ENCODE measurements at regions not wholly inside any gene's neighbourhood (a gene's known extent, or its start where the extent isn't known, plus 50 kb on each side); places are given as distances from the start of the nearest gene placed in this dataset.

DNA sequence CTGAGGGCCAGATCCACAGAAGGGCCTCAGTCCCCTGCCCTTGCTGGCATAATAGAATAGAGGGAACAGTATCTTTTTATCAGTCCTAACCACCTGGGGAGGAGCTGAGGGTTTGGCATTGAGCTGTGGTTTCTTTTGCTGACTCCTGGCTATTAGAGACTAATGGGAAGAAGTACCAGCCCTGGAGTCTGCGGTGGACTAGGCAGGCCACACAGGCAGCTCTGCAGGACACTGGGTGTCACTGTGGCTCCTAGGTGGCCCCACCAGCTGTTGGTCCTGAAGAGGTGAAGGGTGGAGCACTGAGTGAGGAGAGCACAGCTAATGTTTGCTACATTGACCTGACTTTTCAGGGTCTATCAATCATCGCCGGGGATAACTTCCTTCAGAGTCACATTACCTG lies 52.8 kb upstream of the GPC4 start:
- ATAC-seq (ENCODE audit: low FRiP score) (no peak), DNase-seq (ENCODE audit: low spot score) (no peak)
- TF ChIP-seq, protein P1, sequence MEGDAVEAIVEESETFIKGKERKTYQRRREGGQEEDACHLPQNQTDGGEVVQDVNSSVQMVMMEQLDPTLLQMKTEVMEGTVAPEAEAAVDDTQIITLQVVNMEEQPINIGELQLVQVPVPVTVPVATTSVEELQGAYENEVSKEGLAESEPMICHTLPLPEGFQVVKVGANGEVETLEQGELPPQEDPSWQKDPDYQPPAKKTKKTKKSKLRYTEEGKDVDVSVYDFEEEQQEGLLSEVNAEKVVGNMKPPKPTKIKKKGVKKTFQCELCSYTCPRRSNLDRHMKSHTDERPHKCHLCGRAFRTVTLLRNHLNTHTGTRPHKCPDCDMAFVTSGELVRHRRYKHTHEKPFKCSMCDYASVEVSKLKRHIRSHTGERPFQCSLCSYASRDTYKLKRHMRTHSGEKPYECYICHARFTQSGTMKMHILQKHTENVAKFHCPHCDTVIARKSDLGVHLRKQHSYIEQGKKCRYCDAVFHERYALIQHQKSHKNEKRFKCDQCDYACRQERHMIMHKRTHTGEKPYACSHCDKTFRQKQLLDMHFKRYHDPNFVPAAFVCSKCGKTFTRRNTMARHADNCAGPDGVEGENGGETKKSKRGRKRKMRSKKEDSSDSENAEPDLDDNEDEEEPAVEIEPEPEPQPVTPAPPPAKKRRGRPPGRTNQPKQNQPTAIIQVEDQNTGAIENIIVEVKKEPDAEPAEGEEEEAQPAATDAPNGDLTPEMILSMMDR (IDR thresholded peaks at IDR 0.05), result no peak

DNA sequence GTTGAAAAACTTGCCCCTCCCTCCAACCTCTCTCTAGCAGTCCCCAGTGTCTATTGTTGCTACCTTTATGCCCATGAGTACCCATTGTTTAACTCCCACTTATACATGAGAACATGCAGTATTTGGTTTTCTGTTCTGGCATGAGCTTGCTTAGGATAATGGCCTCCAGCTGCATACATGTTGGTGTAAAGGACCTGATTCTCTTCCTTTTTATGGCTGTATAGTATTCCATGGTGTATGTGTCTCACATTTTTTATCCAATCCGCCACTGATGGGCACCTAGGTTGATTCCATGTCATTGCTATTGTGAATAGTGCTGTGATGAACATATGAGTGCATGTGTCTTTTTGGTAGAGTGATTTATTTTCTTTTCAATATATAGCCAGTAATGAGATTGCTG lies 50.0 kb upstream of the GPC4 start:
- DNase-seq (ENCODE audit: low spot score), result no peak
- no peak for ATAC-seq (ENCODE audit: low FRiP score)
- TF ChIP-seq, protein P1 (IDR thresholded peaks at IDR 0.05), result no peak
